HEK293 (cell line): ENCODE measurements at regions not wholly inside any gene's neighbourhood (a gene's known extent, or its start where the extent isn't known, plus 50 kb on each side); places are given as distances from the start of the nearest gene placed in this dataset.

ENCODE experiments used
- CTCF ChIA-PET: fragments of 350-600 bp; formaldehyde crosslinking; extraction: SDS; loops from one replicate; lab custom pipeline; 2021; ENCODE audit warnings: antibody characterized with exemption; lab: Yijun Ruan, JAX
- POLR2A ChIA-PET: fragments of 300-600 bp; formaldehyde crosslinking; extraction: SDS; loops from one replicate; lab custom pipeline; 2020; ENCODE audit warnings: antibody characterized with exemption, inconsistent platforms; lab: Yijun Ruan, JAX
- H3K27ac ChIP-seq: fragments of 200-500 bp; sonication (Bioruptor generic); 2 replicates; pipeline ENCODE4 v1.5.1; 2014; ENCODE audit warnings: low read depth, low read length, control low read depth, inconsistent platforms; ENCODE audit errors: extremely low read depth
- H3K36me3 ChIP-seq, 2 experiments: fragments of 200-500 bp in 1 of 2; sonication (Bioruptor generic) in 1 of 2; 1 replicate in 1 of 2; 2 replicates in 1 of 2; pipeline ENCODE4 v1.5.1; 2014 to 2017; ENCODE audit warnings: inconsistent platforms in 2 of 2, low read length in 2 of 2; ENCODE audit not compliant: control insufficient read depth in 2 of 2, insufficient read depth in 1 of 2
- H3K4me1 ChIP-seq: fragments of 200-500 bp; sonication (Bioruptor generic); 2 replicates; pipeline ENCODE4 v1.5.1; 2014; ENCODE audit warnings: mild to moderate bottlenecking, low read length, inconsistent platforms; ENCODE audit not compliant: control insufficient read depth, insufficient read depth
- H3K4me3 ChIP-seq: 2 replicates; pipeline ENCODE4 v1.5.1; 2011; ENCODE audit warnings: low read depth, mild to moderate bottlenecking, control low read depth, low read length, moderate library complexity
- H3K9me3 ChIP-seq: fragments of 200-500 bp; sonication (Bioruptor generic); 2 replicates; pipeline ENCODE4 v1.5.1; 2014; ENCODE audit warnings: low read depth, low read length, inconsistent platforms; ENCODE audit not compliant: control insufficient read depth, insufficient read depth
- AEBP2 ChIP-seq: fragments of 450-650 bp; formaldehyde crosslinking; IDR thresholded peaks from 2 replicates; pipeline ENCODE4 v1.5.1; 2016; ENCODE audit warnings: missing biosample characterization, missing genetic modification characterization, borderline replicate concordance
- GLI2 ChIP-seq: fragments of 450-650 bp; formaldehyde crosslinking; IDR thresholded peaks from 2 replicates; pipeline ENCODE4; 2017; ENCODE audit warnings: missing biosample characterization, missing genetic modification characterization, low read depth, borderline replicate concordance
- MYNN ChIP-seq: fragments of 450-650 bp; formaldehyde crosslinking; IDR thresholded peaks from 2 replicates; pipeline ENCODE4 v1.5.1; 2016; ENCODE audit warnings: missing biosample characterization, missing genetic modification characterization, borderline replicate concordance
- PRDM1 ChIP-seq: fragments of 450-650 bp; formaldehyde crosslinking; IDR thresholded peaks from 2 replicates; pipeline ENCODE4; 2016; ENCODE audit warnings: missing biosample characterization, missing genetic modification characterization
- RBAK ChIP-seq: fragments of 450-650 bp; formaldehyde crosslinking; IDR thresholded peaks from 2 replicates; pipeline ENCODE4 v1.5.1; 2016; ENCODE audit warnings: missing biosample characterization, missing genetic modification characterization
- SCRT2 ChIP-seq: fragments of 450-650 bp; formaldehyde crosslinking; IDR thresholded peaks from 2 replicates; pipeline ENCODE4 v1.5.1; 2016; ENCODE audit warnings: missing biosample characterization, missing genetic modification characterization
- ZBTB7A ChIP-seq: fragments of 450-650 bp; formaldehyde crosslinking; IDR thresholded peaks from 2 replicates; pipeline ENCODE4 v1.5.1; 2016; ENCODE audit warnings: low read depth, missing biosample characterization, missing genetic modification characterization
- ZNF146 ChIP-seq: fragments of 450-650 bp; formaldehyde crosslinking; IDR thresholded peaks from 2 replicates; pipeline ENCODE4 v1.5.1; 2016; ENCODE audit warnings: missing biosample characterization, missing genetic modification characterization
- ZNF148 ChIP-seq: fragments of 450-650 bp; formaldehyde crosslinking; IDR thresholded peaks from 2 replicates; pipeline ENCODE4 v1.5.0; 2017; ENCODE audit warnings: missing biosample characterization, missing genetic modification characterization, borderline replicate concordance
- ZNF274 ChIP-seq, 2 experiments: fragments of 200-500 bp in 1 of 2; fragments of 450-650 bp in 1 of 2; sonication (Bioruptor generic) in 1 of 2; formaldehyde crosslinking in 1 of 2; IDR thresholded peaks; 2 replicates each; pipeline versions ENCODE4 v1.5.1 to v1.6.1; 2014 to 2016; ENCODE audit warnings: borderline replicate concordance in 1 of 2, inconsistent platforms in 1 of 2, low read length in 1 of 2, missing biosample characterization in 1 of 2, missing genetic modification characterization in 1 of 2
- ZNF280C ChIP-seq: fragments of 450-650 bp; formaldehyde crosslinking; IDR thresholded peaks from 2 replicates; pipeline ENCODE4 v1.5.1; 2016; ENCODE audit warnings: missing biosample characterization, missing genetic modification characterization
- ZNF280D ChIP-seq: fragments of 450-650 bp; formaldehyde crosslinking; IDR thresholded peaks from 2 replicates; pipeline ENCODE4 v1.5.1; 2016; ENCODE audit warnings: missing biosample characterization, missing genetic modification characterization
- ZNF350 ChIP-seq: fragments of 450-650 bp; formaldehyde crosslinking; IDR thresholded peaks from 2 replicates; pipeline ENCODE4 v1.5.0; 2017; ENCODE audit warnings: missing biosample characterization, mild to moderate bottlenecking, missing genetic modification characterization
- ZNF426 ChIP-seq: fragments of 450-650 bp; formaldehyde crosslinking; IDR thresholded peaks from 2 replicates; pipeline ENCODE4 v1.5.1; 2017; ENCODE audit warnings: missing biosample characterization, missing genetic modification characterization, mild to moderate bottlenecking, inconsistent platforms, moderate library complexity
- ZNF433 ChIP-seq: fragments of 450-650 bp; formaldehyde crosslinking; IDR thresholded peaks from 2 replicates; pipeline ENCODE4 v1.5.1; 2016; ENCODE audit warnings: missing biosample characterization, missing genetic modification characterization, low read depth
- ZNF529 ChIP-seq: fragments of 450-650 bp; formaldehyde crosslinking; IDR thresholded peaks from 2 replicates; pipeline ENCODE4 v1.5.1; 2017; ENCODE audit warnings: missing genetic modification characterization, missing biosample characterization; ENCODE audit not compliant: insufficient replicate concordance
- ZNF621 ChIP-seq: fragments of 450-650 bp; formaldehyde crosslinking; IDR thresholded peaks from 2 replicates; pipeline ENCODE4 v1.5.1; 2017; ENCODE audit warnings: missing biosample characterization, missing genetic modification characterization
- ZNF623 ChIP-seq: fragments of 450-650 bp; formaldehyde crosslinking; IDR thresholded peaks from 2 replicates; pipeline ENCODE4 v1.5.1; 2016; ENCODE audit warnings: missing biosample characterization, missing genetic modification characterization
- ZNF639 ChIP-seq: fragments of 450-650 bp; formaldehyde crosslinking; IDR thresholded peaks from 2 replicates; pipeline ENCODE4 v1.5.1; 2016; ENCODE audit warnings: missing biosample characterization, missing genetic modification characterization
- ZNF677 ChIP-seq: fragments of 450-650 bp; IDR thresholded peaks from 2 replicates; pipeline ENCODE4 v1.5.0; 2018; ENCODE audit warnings: missing biosample characterization, mild to moderate bottlenecking, missing genetic modification characterization, moderate library complexity
- ZNF777 ChIP-seq: fragments of 450-650 bp; formaldehyde crosslinking; IDR thresholded peaks from 2 replicates; pipeline ENCODE4 v1.5.1; 2017; ENCODE audit warnings: missing biosample characterization, missing genetic modification characterization, borderline replicate concordance
- ZSCAN23 ChIP-seq: fragments of 450-650 bp; formaldehyde crosslinking; IDR thresholded peaks from 2 replicates; pipeline ENCODE4 v1.5.1; 2016; ENCODE audit warnings: missing biosample characterization, missing genetic modification characterization
- ZSCAN4 ChIP-seq: fragments of 450-650 bp; formaldehyde crosslinking; IDR thresholded peaks from 2 replicates; pipeline ENCODE4 v1.5.1; 2017; ENCODE audit warnings: missing biosample characterization, missing genetic modification characterization

- no peak for TF ChIP-seq ZNF677 (tag by site-specific recombination)
- TF ChIP-seq ZNF529, result no peak
- no peak for TF ChIP-seq ZNF777 (tag by site-specific recombination)
- no peak for TF ChIP-seq GLI2 (tag by site-specific recombination)
- no peak for TF ChIP-seq PRDM1 (tag by site-specific recombination)
- TF ChIP-seq SCRT2 (tag by site-specific recombination), result no peak
- TF ChIP-seq ZNF280D (tag by site-specific recombination), result no peak
- TF ChIP-seq ZSCAN4 (tag by site-specific recombination), result no peak
- no peak for TF ChIP-seq RBAK (tag by site-specific recombination)
- no peak for TF ChIP-seq ZNF148 (tag by site-specific recombination)
- TF ChIP-seq ZNF639, result no peak
- TF ChIP-seq ZNF350, result no peak
- no peak for TF ChIP-seq ZNF146
- TF ChIP-seq ZSCAN23 (tag by site-specific recombination), result no peak
- TF ChIP-seq ZNF621, result no peak
- TF ChIP-seq ZNF433 (tag by site-specific recombination), result no peak
- H3K4me3 ChIP-seq, result no peak overlapping the region
- no peaks in the 10 kb centered on the region for H3K36me3 ChIP-seq
- H3K4me1 ChIP-seq, result no peaks in the 10 kb centered on the region
- H3K27ac ChIP-seq, result no peak overlapping the region
- ChIA-PET POLR2A (no interaction called here), CTCF (no interaction called here)
- no peaks in the 10 kb centered on the region for H3K9me3 ChIP-seq
Observed at GRCh38 chr5:61771062-61771461, 439.0 kb downstream of the ZSWIM6 start.

- ChIA-PET POLR2A (no interaction called here), CTCF (no interaction called here)
- Histone ChIP-seq H3K9me3 (no peaks in the 10 kb centered on the region), H3K4me1 (no peaks in the 10 kb centered on the region), H3K4me3 (no peak overlapping the region), H3K36me3 (no peaks in the 10 kb centered on the region), H3K27ac (no peak overlapping the region)
- TF ChIP-seq ZNF274 (IDR thresholded peaks at IDR 0.05; ENCODE audit: low read length), result no peak
- no peak for TF ChIP-seq ZNF274 (tag by site-specific recombination; IDR thresholded peaks at IDR 0.05; ENCODE audit: borderline replicate concordance)
- TF ChIP-seq ZBTB7A, result no peak
- no peak for TF ChIP-seq AEBP2 (tag by site-specific recombination)
- TF ChIP-seq ZNF623 (tag by site-specific recombination), result no peak
- TF ChIP-seq ZNF280C (tag by site-specific recombination), result no peak
- no peak for TF ChIP-seq ZNF426 (tag by site-specific recombination)
- no peak for TF ChIP-seq MYNN
Observed at GRCh38 chr5:61771808-61772207, 439.8 kb downstream of the ZSWIM6 start.
